B cell (primary cell): ENCODE measurements at regions not wholly inside any gene's neighbourhood (a gene's known extent, or its start where the extent isn't known, plus 50 kb on each side); places are given as distances from the start of the nearest gene placed in this dataset.
"Not testable (repeated sequence)": the region's sequence is repeated elsewhere in the genome, so short reads cannot be mapped to it uniquely, and the experiment has no call there.

Source experiments
- ATAC-seq: fragments of 200-7000 bp; cut with Tn5 transposase; one replicate; pipeline ENCODE4 v1.10.0; 2021; ENCODE audit warnings: low read depth, mild to moderate bottlenecking, moderate number of reproducible peaks, moderate library complexity
- CTCF ChIA-PET: fragments of 350-600 bp; sonication (Branson Sonifier 250); formaldehyde crosslinking; loops from one replicate; lab custom pipeline; 2021; ENCODE audit warnings: antibody characterized with exemption, inconsistent platforms; lab: Charles Lee
- POLR2A ChIA-PET: fragments of 350-600 bp; sonication (Branson Sonifier 250); formaldehyde crosslinking; loops from one replicate; lab custom pipeline; 2021; ENCODE audit warnings: antibody characterized with exemption; lab: Charles Lee
- DNase-seq: peaks from one replicate; pipeline ENCODE4 v3.0.0; 2013
- H2AFZ ChIP-seq: 2 replicates; pipeline ENCODE4 v1.6.1; 2012; ENCODE audit warnings: mild to moderate bottlenecking, low read depth, low read length; ENCODE audit not compliant: insufficient read depth, poor library complexity, severe bottlenecking
- H3K27ac ChIP-seq, 2 donors: 1 replicate in 1 of 2; 2 replicates in 1 of 2; pipeline ENCODE4 v1.5.1; 2012 to 2013; ENCODE audit warnings: low read length in 2 of 2, mild to moderate bottlenecking in 2 of 2, moderate library complexity in 1 of 2
- H3K27me3 ChIP-seq, 4 experiments: fragments of 200-600 bp in 1 of 4; sonication (generic) in 1 of 4; replicated peaks in 1 of 4; 1 replicate in 2 of 4; 2 replicates in 2 of 4; pipeline versions ENCODE4 v1.6.1 to v1.7.0; 2013 to 2016; ENCODE audit warnings: low read length in 3 of 4, mild to moderate bottlenecking in 2 of 4, mixed read lengths in 1 of 4, moderate library complexity in 1 of 4; ENCODE audit not compliant: insufficient read depth in 4 of 4, control insufficient read depth in 3 of 4; ENCODE audit errors: control extremely low read depth in 1 of 4
- H3K36me3 ChIP-seq, 2 experiments: replicated peaks in 1 of 2; 1 replicate in 1 of 2; 2 replicates in 1 of 2; pipeline versions ENCODE4 v1.6.1 to v1.7.1; 2013; ENCODE audit warnings: low read length in 1 of 2; ENCODE audit not compliant: insufficient read depth in 2 of 2, control insufficient read depth in 1 of 2; ENCODE audit errors: control extremely low read depth in 1 of 2, extremely low read depth in 1 of 2
- H3K4me1 ChIP-seq, 2 donors: fragments of 200-600 bp in 1 of 2; sonication (generic) in 1 of 2; 1 replicate in 1 of 2; 2 replicates in 1 of 2; pipeline versions ENCODE4 v1.5.1 to v1.6.1; 2013 to 2017; ENCODE audit warnings: low read length in 2 of 2; ENCODE audit not compliant: control insufficient read depth in 2 of 2, insufficient read depth in 2 of 2
- H3K4me2 ChIP-seq: replicated peaks from 2 replicates; pipeline ENCODE3; 2012; ENCODE audit warnings: mild to moderate bottlenecking, low read depth, low read length; ENCODE audit not compliant: poor library complexity, severe bottlenecking
- H3K4me3 ChIP-seq, 5 experiments: fragments of 200-600 bp in 1 of 5; sonication (generic) in 1 of 5; 1 replicate in 3 of 5; 2 replicates in 2 of 5; pipeline versions ENCODE4 v1.5.1 to v1.7.0; 2011 to 2016; ENCODE audit warnings: low read length in 4 of 5, mild to moderate bottlenecking in 4 of 5, low read depth in 2 of 5, control low read depth in 1 of 5, moderate library complexity in 1 of 5; ENCODE audit not compliant: insufficient read depth in 1 of 5; ENCODE audit errors: control extremely low read depth in 1 of 5, extremely low read depth in 1 of 5
- H3K79me2 ChIP-seq: fragments of 200-600 bp; sonication (generic); one replicate; pipeline ENCODE4 v1.6.0; 2016; ENCODE audit warnings: low read length; ENCODE audit not compliant: control insufficient read depth, insufficient read depth
- H3K9ac ChIP-seq: fragments of 200-600 bp; sonication (generic); 2 replicates; pipeline ENCODE4 v1.6.1; 2017; ENCODE audit warnings: mild to moderate bottlenecking, low read length, moderate library complexity
- H3K9me3 ChIP-seq, 3 donors: one replicate each; pipeline versions ENCODE4 v1.6.1 to v1.7.1; 2013; ENCODE audit warnings: low read length in 2 of 3; ENCODE audit not compliant: control insufficient read depth in 2 of 3, insufficient read depth in 1 of 3; ENCODE audit errors: control extremely low read depth in 1 of 3
- H4K20me1 ChIP-seq: 2 replicates; pipeline ENCODE4 v1.6.0; 2012; ENCODE audit warnings: mild to moderate bottlenecking, low read length; ENCODE audit not compliant: insufficient read depth, control insufficient read depth, poor library complexity, severe bottlenecking
- H3K27ac Mint-ChIP-seq: one replicate; pipeline ENCODE4 v1.8.0; 2021; ENCODE audit warnings: mixed read lengths
- H3K27me3 Mint-ChIP-seq: one replicate; pipeline ENCODE4 v1.8.0; 2021; ENCODE audit warnings: mixed read lengths
- H3K4me1 Mint-ChIP-seq: one replicate; pipeline ENCODE4 v1.8.0; 2021; ENCODE audit warnings: mixed read lengths
- H3K4me3 Mint-ChIP-seq: one replicate; pipeline ENCODE4 v1.8.0; 2021; ENCODE audit warnings: mixed read lengths
- H3K9me3 Mint-ChIP-seq: one replicate; pipeline ENCODE4 v1.8.0; 2022; ENCODE audit warnings: mixed read lengths; ENCODE audit not compliant: insufficient read depth
- CTCF ChIP-seq: fragments of 200-600 bp; IDR thresholded peaks from one replicate; pipeline ENCODE4 v1.8.0; 2022; ENCODE audit warnings: antibody characterized with exemption, mild to moderate bottlenecking
- EZH2 ChIP-seq: IDR thresholded peaks from 2 replicates; pipeline ENCODE4 v1.6.1; 2012; ENCODE audit warnings: borderline replicate concordance, low read depth, mild to moderate bottlenecking, moderate library complexity, low read length; ENCODE audit not compliant: insufficient read depth, poor library complexity, severe bottlenecking
- WGBS: methylation state at CpG from one replicate; pipeline ENCODE4 v1.1.5; 2013; ENCODE audit warnings: missing lambda C conversion rate; ENCODE audit not compliant: insufficient coverage; 5-methylcytosine and 5-hydroxymethylcytosine counted together
- intact Hi-C: fragments of 100-400 bp; cut with micrococcal nuclease; formaldehyde crosslinking; loops from one replicate; pipeline ENCODE4 v1.10.0; 2022

GRCh38 chr2:185417688-185418087, 320.9 kb upstream of the FSIP2 start:
- no peaks in the 10 kb centered on the region for H3K79me2 ChIP-seq
- CTCF ChIA-PET = interaction anchor here (0.6 kb wide), 1 partner anchor 1769 kb away, joined by 3 read pairs; no protein-coding TSS in a partner anchor

GRCh38 chr2:185424958-185425629, 313.5 kb upstream of the FSIP2 start:
- CTCF ChIA-PET, H3K27me3 Mint-ChIP-seq, H3K9me3 ChIP-seq, intact Hi-C loops, H3K9me3 Mint-ChIP-seq, POLR2A ChIA-PET, H3K9ac ChIP-seq, H3K4me1 Mint-ChIP-seq, H3K4me3 ChIP-seq, H3K27me3 ChIP-seq, H3K27ac Mint-ChIP-seq, H3K27ac ChIP-seq, H3K4me3 Mint-ChIP-seq, H4K20me1 ChIP-seq, ATAC-seq, H2AFZ ChIP-seq, H3K4me1 ChIP-seq, H3K4me2 ChIP-seq, H3K79me2 ChIP-seq, H3K36me3 ChIP-seq: not testable (repeated sequence)
- 89% methylated on average over 25 of the region's 33 CpGs for WGBS
- DNase-seq = peak; percentile 10

More at GRCh38 chr2:185417688-185418087, 320.9 kb upstream of the FSIP2 start:
- Histone ChIP-seq H3K4me1 (no peaks in the 10 kb centered on the region), H3K4me3 (no peak overlapping the region), H2AFZ (no peak overlapping the region), H4K20me1 (no peaks in the 10 kb centered on the region), H3K27me3 (no peaks in the 10 kb centered on the region), H3K9ac (no peak overlapping the region), H3K36me3 (no peaks in the 10 kb centered on the region), H3K4me2 (no peak overlapping the region), H3K27ac (no peak overlapping the region), H3K9me3 (no peaks in the 10 kb centered on the region)
- DNase-seq = no peak
- ATAC-seq = no peak
- Mint-ChIP-seq H3K4me1 (no peaks in the 10 kb centered on the region), H3K27ac (no peak overlapping the region), H3K4me3 (no peak overlapping the region), H3K27me3 (no peaks in the 10 kb centered on the region), H3K9me3 (peaks cover 2% of the 10 kb centered on the region)
- POLR2A ChIA-PET = no interaction called here
- intact Hi-C loops = no loop called here
- TF ChIP-seq CTCF (no peak), EZH2 (no peak)
